ENCODE measurements at regions not wholly inside any gene's neighbourhood (a gene's known extent, or its start where the extent isn't known, plus 50 kb on each side); places are given as distances from the start of the nearest gene placed in this dataset.

DNA sequence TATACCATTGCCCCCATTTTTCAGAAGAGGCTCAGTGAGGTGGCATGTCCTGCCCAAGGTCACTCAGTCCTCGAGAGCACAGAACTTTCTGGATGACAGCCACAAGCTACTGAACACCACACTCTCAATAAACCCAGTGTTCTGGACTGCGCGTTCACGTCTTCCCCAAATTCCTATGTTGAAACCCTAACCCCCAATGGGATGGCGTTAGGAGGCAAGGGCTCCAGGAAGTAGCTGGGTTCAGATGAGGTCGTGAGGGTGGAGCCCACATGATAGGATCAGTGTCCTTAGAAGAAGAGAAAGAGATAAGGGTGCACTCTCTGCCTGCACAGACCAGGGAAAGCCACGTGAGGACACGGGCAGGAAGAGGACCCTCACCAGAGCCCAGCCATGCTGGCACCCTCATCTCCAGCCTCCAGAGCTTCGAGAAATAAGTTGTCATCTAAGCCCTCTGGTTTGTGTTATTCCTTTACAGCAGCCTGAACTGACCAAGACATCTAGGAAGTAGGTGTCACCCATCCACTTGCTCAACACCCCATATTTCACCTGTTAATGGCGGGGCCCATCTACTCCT is 324.0 kb downstream of the UACA start:
- in situ Hi-C loops (cut with HindIII; ENCODE audit: low pct_unique_long_range_greater_than_20kb, low sequenced_read_pairs) = no loop called here
- no peak for DNase-seq (ENCODE audit: low read depth in 1 of 2, low spot score in 1 of 2)
- TF ChIP-seq JUND (IDR thresholded peaks at IDR 0.05; ENCODE audit: low read depth) = no peak

DNA sequence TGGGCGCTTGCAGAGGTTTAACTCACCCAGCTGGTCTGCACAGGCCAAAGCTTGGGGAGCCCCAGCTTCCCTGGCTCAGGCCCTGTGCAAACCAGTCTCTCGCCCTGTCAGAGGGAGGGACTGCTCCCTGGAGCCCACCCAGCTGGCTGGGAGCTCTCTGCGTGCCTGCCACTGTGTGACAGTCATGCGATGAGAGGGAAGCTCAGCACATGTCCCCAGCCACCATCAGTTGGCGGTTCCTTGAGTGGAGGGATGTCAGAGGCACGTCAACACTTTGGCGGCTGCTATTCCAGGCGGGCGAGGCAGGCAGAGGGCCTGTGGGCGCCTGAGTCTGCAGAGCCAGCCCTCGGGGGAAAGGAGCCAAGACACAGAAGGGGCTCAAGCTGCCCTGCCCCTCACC is 324.6 kb downstream of the UACA start:
- in situ Hi-C loops (cut with HindIII; ENCODE audit: low pct_unique_long_range_greater_than_20kb, low sequenced_read_pairs) = no loop called here
- no peak for DNase-seq (ENCODE audit: low read depth in 1 of 2, low spot score in 1 of 2)
- TF ChIP-seq JUND (IDR thresholded peaks at IDR 0.05; ENCODE audit: low read depth) = no peak

DNA sequence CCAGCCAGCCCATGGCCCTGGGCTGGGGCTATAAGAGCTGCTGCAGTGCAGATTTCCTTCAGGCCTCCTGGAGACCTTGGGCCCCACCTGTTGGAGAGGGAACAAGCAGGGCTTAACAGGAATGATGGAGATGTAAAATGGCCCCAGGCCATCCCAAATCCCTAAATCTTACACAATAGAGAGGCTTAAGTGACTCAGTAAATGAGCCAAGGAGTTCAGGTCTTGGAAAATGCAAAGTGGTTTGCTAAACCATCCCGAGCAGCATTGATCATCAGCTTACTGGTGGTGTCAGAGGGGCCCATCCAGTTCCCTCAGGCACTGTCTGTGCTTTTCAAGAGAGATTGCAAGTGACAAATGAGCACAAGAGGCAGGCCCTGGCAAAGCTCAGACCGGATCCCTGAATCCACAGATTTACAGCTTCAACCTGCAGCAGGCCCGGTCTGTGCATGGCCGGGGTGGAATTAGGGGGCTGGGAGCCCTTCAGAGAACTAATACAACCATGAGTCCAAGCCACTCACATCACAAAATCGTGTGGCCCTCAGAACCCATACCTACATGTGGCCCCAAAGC is 325.4 kb downstream of the UACA start:
- no peak for TF ChIP-seq JUND (IDR thresholded peaks at IDR 0.05; ENCODE audit: low read depth)
- DNase-seq (ENCODE audit: low read depth in 1 of 2, low spot score in 1 of 2) = peak in 1 of 2 experiments; percentile 59
- in situ Hi-C loops (cut with HindIII; ENCODE audit: low pct_unique_long_range_greater_than_20kb, low sequenced_read_pairs) = no loop called here

DNA sequence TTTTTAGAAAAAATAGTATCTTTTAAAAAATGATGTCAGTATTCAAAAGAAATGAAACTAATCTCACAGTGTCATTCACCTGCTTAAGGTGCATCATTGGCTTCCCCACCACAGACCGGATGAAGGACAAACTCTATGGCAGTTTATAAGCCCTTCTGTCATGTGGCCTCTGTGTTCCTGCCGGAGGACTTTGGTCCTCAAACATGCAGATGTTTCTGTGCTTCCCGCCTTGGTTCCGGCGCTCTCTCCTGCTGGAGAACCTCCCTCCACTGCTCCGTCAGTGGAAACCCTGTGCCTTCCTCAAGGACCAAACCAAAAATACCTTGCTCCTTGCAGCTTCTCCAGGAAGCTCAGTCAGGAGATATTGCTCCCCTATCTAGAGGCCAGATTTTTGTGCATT is 326.3 kb downstream of the UACA start:
- no peak for TF ChIP-seq JUND (IDR thresholded peaks at IDR 0.05; ENCODE audit: low read depth)
- DNase-seq (ENCODE audit: low read depth in 1 of 2, low spot score in 1 of 2) = no peak
- in situ Hi-C loops (cut with HindIII; ENCODE audit: low pct_unique_long_range_greater_than_20kb, low sequenced_read_pairs) = no loop called here

DNA sequence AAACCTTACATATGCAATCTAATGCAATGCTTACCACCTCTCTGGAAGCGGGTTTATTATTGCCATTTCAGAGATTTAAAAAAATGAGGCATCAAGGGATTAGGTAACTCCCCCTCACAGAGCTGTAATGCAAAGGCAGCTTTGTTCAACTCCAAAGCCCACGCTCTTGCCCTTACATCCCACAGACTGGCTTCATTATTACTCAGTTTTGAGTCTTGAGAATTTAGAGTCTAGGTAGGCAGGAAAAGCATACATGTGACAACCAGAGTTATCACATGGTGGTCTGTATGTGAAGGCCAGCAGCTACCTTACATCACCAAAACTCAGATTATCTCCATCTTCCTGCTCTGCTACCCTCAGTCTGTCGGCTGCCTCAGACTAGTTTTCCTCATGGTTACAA is 326.9 kb downstream of the UACA start:
- no peak for TF ChIP-seq JUND (IDR thresholded peaks at IDR 0.05; ENCODE audit: low read depth)
- no peak for DNase-seq (ENCODE audit: low read depth in 1 of 2, low spot score in 1 of 2)
- in situ Hi-C loops (cut with HindIII; ENCODE audit: low pct_unique_long_range_greater_than_20kb, low sequenced_read_pairs) = no loop called here

DNA sequence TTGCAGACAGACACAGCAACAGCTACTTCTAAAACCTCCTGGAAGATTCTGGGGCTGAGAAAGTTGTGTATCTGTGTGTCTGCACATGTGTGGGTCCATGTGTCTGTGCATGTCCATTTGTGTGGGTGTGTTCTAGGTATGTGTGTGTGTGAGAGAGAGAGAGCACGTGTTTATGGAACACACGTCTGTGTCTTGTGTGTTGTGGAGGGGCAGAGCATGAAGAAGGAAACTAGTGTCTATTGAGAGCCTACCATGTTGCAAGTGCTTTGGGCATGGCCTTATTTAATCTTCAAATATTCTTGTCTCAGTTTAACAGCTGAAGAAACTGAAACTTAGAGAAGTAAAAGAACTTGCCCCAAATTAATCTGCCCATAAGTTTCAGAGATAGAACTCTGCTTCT is 327.5 kb downstream of the UACA start:
- no peak for TF ChIP-seq JUND (IDR thresholded peaks at IDR 0.05; ENCODE audit: low read depth)
- in situ Hi-C loops (cut with HindIII; ENCODE audit: low pct_unique_long_range_greater_than_20kb, low sequenced_read_pairs) = no loop called here
- no peak for DNase-seq (ENCODE audit: low read depth in 1 of 2, low spot score in 1 of 2)

DNA sequence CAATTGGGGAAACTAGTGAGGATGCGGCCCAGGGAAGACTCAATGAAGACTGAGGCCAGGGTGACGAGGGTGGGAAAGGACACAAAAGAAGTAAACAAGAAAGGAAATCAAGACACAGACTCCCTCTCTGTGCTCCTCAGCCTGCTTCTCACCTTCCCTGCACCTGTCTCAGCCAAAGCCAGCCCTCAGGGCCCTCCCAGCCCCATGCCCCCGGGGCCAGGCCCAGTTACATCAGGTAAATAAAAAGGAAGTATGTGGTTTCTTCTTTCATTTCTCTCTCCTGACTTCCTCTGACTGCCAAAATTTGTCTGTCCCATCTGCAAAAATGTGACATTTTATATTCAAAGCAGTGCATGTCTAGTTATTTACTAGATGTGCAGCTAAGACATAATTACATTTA is 328.0 kb downstream of the UACA start:
- in situ Hi-C loops (cut with HindIII; ENCODE audit: low pct_unique_long_range_greater_than_20kb, low sequenced_read_pairs) = no loop called here
- peak in 1 of 2 experiments; percentile 36 for DNase-seq (ENCODE audit: low read depth in 1 of 2, low spot score in 1 of 2)
- no peak for TF ChIP-seq JUND (IDR thresholded peaks at IDR 0.05; ENCODE audit: low read depth)

DNA sequence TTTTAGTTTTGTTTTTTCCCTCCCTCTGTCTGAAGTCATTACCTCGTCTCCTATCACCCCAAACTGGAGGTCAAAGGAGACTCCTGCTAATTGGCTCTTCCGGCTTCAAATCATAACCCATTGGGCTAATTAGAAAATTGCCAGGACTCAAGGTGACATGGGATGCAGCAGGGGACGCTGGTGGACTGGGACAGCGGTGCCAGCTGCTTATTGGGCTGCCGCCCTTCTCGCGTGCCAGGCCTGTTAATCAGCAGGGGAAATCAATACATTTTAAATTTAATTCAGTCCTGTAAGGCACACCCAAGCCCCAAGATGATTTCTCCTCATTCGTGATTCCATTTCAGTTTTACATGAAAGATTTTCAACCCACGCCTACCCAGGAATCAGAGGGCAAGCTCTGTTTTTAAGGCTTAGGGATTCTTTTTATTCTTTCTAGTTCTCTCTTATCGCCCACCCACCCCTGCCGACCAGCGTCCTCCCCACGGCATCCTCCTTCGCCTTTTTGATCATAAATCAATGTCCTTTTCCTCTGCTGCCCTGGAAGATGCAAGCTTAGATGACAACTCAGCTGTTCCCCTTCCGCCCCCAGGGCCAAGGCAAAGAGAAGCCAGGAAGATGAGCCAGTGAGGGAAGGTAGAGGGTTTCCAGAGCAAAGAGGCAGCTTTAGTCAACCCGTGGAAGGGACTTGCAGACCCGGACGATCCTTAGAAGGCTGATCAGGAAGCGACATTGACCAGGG is 329.6 kb downstream of the UACA start:
- no peak for DNase-seq (ENCODE audit: low read depth in 1 of 2, low spot score in 1 of 2)
- no peak for TF ChIP-seq JUND (IDR thresholded peaks at IDR 0.05; ENCODE audit: low read depth)
- in situ Hi-C loops (cut with HindIII; ENCODE audit: low pct_unique_long_range_greater_than_20kb, low sequenced_read_pairs) = no loop called here

DNA sequence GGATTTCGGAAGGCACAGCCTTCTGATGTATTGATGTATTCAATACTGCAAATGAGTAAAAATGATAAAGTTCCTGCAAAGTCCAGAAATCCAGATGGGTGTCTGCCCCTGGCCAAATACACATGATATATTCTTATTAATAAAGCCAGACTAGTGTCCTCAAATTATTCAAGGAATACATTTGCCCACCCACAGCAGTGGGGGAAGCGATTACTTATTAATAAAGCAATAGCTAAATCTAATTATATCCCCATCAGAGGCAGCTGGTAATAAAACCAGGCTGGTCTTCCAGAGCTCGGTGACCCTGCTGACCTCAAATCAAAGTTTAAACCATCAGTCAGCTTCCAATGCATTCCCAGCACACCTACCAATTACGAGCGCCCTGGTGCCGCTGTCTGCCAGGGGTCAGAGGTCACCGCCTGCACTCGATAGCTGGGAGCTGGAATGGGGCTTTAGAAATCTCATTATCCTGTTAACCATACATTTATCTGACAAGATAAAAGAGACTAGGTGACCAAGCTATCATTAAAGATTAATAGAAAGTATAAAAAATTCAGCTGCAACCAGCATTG is 330.3 kb downstream of the UACA start:
- in situ Hi-C loops (cut with HindIII; ENCODE audit: low pct_unique_long_range_greater_than_20kb, low sequenced_read_pairs) = no loop called here
- no peak for DNase-seq (ENCODE audit: low read depth in 1 of 2, low spot score in 1 of 2)
- TF ChIP-seq JUND (IDR thresholded peaks at IDR 0.05; ENCODE audit: low read depth) = no peak

DNA sequence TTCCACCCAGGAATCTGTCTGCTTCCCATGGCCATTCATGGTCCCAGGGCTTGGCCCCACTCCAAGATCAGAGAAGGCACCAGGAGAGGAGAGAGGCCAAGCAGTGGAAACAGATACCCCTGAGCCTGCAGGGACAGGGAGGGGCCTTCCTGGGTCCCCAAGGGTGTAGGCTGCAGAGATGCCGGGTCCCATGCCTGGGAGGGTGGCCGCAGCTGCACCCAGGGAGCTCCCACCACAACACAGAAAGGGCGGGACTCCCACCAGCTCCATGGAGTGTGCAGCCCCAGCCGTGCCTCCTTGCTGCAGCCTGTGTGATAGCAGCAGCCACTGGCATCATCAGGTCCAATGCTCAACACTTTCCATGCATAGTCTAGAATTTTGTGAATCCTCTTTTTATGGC is 331.5 kb downstream of the UACA start:
- in situ Hi-C loops (cut with HindIII; ENCODE audit: low pct_unique_long_range_greater_than_20kb, low sequenced_read_pairs) = no loop called here
- DNase-seq (ENCODE audit: low read depth in 1 of 2, low spot score in 1 of 2) = no peak
- no peak for TF ChIP-seq JUND (IDR thresholded peaks at IDR 0.05; ENCODE audit: low read depth)

DNA sequence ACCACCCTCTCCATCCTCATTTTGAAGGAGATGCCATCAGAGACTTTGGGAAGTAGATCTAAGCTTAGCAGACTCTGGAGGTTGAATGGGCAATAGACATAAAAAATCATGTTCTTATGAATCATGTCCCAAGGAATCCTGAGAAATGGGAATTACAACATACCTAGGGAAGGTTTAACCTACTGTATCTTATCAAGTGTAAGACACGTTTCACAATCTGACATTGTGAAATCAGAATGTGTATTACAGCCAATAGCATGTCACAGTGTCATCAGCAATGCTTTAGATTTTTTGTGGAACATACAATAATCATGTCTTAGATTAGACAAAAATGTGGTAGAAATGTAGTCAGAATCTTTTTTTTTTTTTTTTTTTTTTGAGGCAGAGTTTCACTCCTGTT is 332.4 kb upstream of the TLE3 start:
- no peak for DNase-seq (ENCODE audit: low read depth in 1 of 2, low spot score in 1 of 2)

DNA sequence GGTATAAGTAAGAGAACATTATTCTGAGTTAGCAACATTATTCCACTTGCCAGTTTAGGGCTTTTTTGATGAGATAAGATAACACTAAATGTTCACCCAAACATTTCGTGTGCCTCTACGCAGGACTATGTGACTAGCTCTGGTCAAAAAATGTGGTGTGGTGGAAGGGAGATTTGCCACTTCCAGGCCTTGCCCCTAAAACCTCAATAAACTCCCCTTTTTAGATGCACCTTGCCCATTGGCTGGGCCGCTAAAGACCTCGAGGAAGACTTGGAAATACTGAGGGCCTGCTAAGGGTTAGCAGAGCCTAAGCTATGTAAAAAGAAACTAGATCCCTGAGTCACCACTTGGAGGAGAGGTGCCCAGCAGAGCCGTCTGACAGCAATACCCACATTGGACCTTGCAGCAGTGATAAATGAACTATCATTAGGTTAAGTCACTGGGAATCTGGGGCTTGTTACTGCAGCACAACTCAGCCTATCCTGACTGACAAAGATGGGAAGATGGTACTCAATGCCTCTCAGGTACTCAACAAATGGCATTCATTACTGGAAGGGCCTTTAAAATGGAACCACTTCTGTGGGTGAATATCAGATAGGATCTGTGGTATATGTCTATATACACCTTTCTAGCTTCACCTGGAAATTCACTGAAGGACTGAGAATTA is 331.5 kb upstream of the TLE3 start:
- in situ Hi-C loops (cut with HindIII; ENCODE audit: low pct_unique_long_range_greater_than_20kb, low sequenced_read_pairs) = no loop called here
- no peak for TF ChIP-seq JUND (IDR thresholded peaks at IDR 0.05; ENCODE audit: low read depth)
- DNase-seq (ENCODE audit: low read depth in 1 of 2, low spot score in 1 of 2) = no peak

More for the DNA sequence above, 332.4 kb upstream of the TLE3 start:
- no peak for TF ChIP-seq JUND (IDR thresholded peaks at IDR 0.05; ENCODE audit: low read depth)
- in situ Hi-C loops (cut with HindIII; ENCODE audit: low pct_unique_long_range_greater_than_20kb, low sequenced_read_pairs) = no loop called here
